ENCODE measurements at regions not wholly inside any gene's neighbourhood (a gene's known extent, or its start where the extent isn't known, plus 50 kb on each side); places are given as distances from the start of the nearest gene placed in this dataset.

DNA sequence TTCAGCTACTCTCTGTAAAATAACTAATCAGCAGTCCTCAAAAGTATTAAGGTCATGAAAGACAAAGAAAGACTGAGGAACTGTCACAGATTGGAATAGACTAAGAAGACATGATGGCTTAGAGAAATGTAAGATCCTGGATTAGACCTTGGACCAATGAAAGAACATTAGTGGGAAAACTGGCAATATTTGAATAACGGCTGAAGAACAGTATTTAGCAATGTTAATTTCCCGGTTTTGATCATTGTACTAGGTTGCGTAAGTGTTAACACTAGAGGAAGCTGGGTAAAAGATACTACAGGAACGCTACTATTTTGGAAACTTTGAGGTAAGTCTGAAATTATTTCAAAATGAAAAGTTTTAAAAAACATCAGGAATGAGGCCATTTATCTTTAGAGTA lies 98.8 kb upstream of the RESF1 start:
- no peaks in the 10 kb centered on the region for H3K9me3 Mint-ChIP-seq (ENCODE audit: unreplicated experiment)
- TF ChIP-seq, protein P1, sequence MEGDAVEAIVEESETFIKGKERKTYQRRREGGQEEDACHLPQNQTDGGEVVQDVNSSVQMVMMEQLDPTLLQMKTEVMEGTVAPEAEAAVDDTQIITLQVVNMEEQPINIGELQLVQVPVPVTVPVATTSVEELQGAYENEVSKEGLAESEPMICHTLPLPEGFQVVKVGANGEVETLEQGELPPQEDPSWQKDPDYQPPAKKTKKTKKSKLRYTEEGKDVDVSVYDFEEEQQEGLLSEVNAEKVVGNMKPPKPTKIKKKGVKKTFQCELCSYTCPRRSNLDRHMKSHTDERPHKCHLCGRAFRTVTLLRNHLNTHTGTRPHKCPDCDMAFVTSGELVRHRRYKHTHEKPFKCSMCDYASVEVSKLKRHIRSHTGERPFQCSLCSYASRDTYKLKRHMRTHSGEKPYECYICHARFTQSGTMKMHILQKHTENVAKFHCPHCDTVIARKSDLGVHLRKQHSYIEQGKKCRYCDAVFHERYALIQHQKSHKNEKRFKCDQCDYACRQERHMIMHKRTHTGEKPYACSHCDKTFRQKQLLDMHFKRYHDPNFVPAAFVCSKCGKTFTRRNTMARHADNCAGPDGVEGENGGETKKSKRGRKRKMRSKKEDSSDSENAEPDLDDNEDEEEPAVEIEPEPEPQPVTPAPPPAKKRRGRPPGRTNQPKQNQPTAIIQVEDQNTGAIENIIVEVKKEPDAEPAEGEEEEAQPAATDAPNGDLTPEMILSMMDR (IDR thresholded peaks at IDR 0.05; ENCODE audit: unreplicated experiment) = no peak

DNA sequence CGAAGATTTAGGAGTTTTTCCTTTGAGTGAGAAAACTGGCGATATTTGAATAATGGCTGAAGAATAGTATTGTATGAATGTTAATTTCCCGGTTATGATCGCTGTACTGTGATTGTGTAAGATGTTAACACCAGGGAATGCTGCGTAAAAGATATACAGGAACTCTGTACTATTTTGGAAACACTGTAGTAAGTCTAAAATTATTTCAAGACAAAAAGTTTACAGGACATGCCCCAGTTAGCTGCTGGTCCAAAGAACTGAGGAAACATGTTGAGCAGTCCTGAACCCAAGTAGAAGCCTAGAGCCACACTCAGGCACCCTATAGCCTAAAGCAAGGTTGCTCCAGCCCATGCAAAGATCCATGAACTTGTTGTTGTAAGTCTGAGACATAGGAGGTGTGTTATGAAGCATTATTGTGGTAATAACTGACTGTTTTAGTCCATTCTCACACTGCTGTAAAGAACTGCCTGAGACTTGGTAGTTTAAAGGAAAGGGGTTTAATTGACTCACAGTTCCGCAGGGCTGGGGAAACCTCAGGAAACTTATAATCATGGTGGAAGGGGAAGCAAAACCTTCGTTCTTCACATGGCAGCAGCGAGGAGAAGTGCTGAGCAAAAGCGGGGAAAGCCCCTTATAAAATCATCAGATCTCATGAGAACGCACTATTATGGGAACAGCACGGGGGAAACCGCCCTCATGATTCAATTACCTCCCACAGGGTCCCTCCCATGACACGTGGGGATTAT lies 99.8 kb upstream of the RESF1 start:
- Mint-ChIP-seq H3K36me3 (ENCODE audit: low read depth, unreplicated experiment) (no peaks in the 10 kb centered on the region), H3K27ac (ENCODE audit: unreplicated experiment) (no peak overlapping the region), H3K9me3 (ENCODE audit: unreplicated experiment) (no peaks in the 10 kb centered on the region), H3K4me3 (ENCODE audit: unreplicated experiment) (no peak overlapping the region), H3K4me1 (ENCODE audit: unreplicated experiment) (no peaks in the 10 kb centered on the region), H3K27me3 (ENCODE audit: unreplicated experiment) (no peaks in the 10 kb centered on the region)
- TF ChIP-seq, protein P1 (IDR thresholded peaks at IDR 0.05; ENCODE audit: unreplicated experiment) = no peak
- DNase-seq (ENCODE audit: low spot score) = no peak

More for the DNA sequence above, 98.8 kb upstream of the RESF1 start:
- Mint-ChIP-seq H3K27me3 (ENCODE audit: unreplicated experiment) (no peaks in the 10 kb centered on the region), H3K4me1 (ENCODE audit: unreplicated experiment) (no peaks in the 10 kb centered on the region), H3K36me3 (ENCODE audit: low read depth, unreplicated experiment) (no peaks in the 10 kb centered on the region), H3K4me3 (ENCODE audit: unreplicated experiment) (no peak overlapping the region), H3K27ac (ENCODE audit: unreplicated experiment) (no peak overlapping the region)
- DNase-seq (ENCODE audit: low spot score) = no peak

DNA sequence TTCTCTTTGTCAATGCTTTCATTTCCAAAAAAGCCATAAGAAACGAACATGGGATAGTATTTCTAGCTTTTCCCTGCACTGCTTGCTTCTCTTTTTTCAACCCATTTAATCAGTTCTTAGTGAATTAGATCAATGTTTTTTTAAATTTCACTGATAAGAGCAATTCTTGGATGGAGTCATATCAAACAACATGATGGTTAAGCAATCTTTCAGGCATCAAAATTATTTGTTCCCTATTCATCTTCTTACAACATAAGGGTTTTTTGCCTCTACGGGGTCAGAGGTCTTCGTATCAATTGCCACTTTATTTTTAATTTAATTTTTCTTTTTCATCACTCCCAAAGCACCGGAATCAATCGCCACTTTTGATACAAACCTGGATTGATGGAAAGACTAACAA lies 103.8 kb upstream of the RESF1 start:
- H3K27me3 Mint-ChIP-seq (ENCODE audit: unreplicated experiment) = peaks cover 6% of the 10 kb centered on the region
- DNase-seq (ENCODE audit: low spot score) = no peak
- peaks cover 16% of the 10 kb centered on the region for H3K9me3 Mint-ChIP-seq (ENCODE audit: unreplicated experiment)
- TF ChIP-seq, protein P1 (IDR thresholded peaks at IDR 0.05; ENCODE audit: unreplicated experiment) = no peak
- H3K27ac Mint-ChIP-seq (ENCODE audit: unreplicated experiment) = no peak overlapping the region
- H3K4me3 Mint-ChIP-seq (ENCODE audit: unreplicated experiment) = no peak overlapping the region
- peaks cover 8% of the 10 kb centered on the region for H3K36me3 Mint-ChIP-seq (ENCODE audit: low read depth, unreplicated experiment)
- no peaks in the 10 kb centered on the region for H3K4me1 Mint-ChIP-seq (ENCODE audit: unreplicated experiment)

DNA sequence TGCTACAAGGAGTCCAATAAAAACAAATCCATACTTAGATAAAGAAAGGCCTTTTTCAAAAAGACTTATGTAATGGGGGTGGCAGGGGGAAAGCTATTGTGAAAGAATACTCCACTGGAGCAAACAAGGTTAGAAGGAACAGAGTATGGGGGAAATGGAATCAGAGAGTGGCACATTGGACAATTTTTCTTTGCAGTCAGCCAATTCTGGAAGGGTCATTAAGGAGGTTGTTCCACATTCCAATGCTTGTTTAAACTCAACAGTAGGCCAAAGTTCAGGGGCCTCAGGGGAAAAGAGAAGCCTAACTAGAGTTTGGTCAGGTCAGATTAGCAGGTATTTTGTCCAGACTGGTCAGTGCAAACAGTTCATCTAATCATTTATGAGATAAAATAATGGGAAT lies 105.2 kb upstream of the RESF1 start:
- no peaks in the 10 kb centered on the region for H3K4me1 Mint-ChIP-seq (ENCODE audit: unreplicated experiment)
- peaks cover 8% of the 10 kb centered on the region for H3K36me3 Mint-ChIP-seq (ENCODE audit: low read depth, unreplicated experiment)
- H3K27me3 Mint-ChIP-seq (ENCODE audit: unreplicated experiment) = peaks cover 6% of the 10 kb centered on the region
- TF ChIP-seq, protein P1 (IDR thresholded peaks at IDR 0.05; ENCODE audit: unreplicated experiment) = no peak
- no peak overlapping the region for H3K27ac Mint-ChIP-seq (ENCODE audit: unreplicated experiment)
- H3K9me3 Mint-ChIP-seq (ENCODE audit: unreplicated experiment) = peaks cover 16% of the 10 kb centered on the region
- no peak for DNase-seq (ENCODE audit: low spot score)
- H3K4me3 Mint-ChIP-seq (ENCODE audit: unreplicated experiment) = no peak overlapping the region

DNA sequence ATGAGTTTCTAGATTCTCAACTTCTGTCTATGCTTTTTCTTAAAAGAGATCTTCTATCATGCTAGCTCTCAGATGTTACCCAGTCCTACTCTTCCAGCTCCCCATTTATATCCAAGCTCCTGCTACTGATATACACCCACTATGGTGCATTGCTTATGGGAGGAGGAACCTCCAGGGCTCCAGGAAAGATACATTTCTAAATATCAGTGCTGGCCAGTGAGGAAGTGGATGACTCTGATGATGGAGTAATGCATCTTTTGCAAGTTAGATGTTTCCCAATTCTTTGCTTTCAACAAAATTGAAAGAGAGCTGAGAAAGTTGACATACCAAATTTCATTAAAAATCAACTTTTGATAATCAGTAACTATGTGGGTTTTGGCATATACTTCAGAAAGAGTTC lies 105.7 kb upstream of the RESF1 start:
- TF ChIP-seq, protein P1 (IDR thresholded peaks at IDR 0.05; ENCODE audit: unreplicated experiment) = no peak
- H3K4me1 Mint-ChIP-seq (ENCODE audit: unreplicated experiment) = no peaks in the 10 kb centered on the region
- H3K27ac Mint-ChIP-seq (ENCODE audit: unreplicated experiment) = no peak overlapping the region
- DNase-seq (ENCODE audit: low spot score) = no peak
- peaks cover 8% of the 10 kb centered on the region for H3K36me3 Mint-ChIP-seq (ENCODE audit: low read depth, unreplicated experiment)
- H3K27me3 Mint-ChIP-seq (ENCODE audit: unreplicated experiment) = peaks cover 6% of the 10 kb centered on the region
- H3K9me3 Mint-ChIP-seq (ENCODE audit: unreplicated experiment) = peaks cover 16% of the 10 kb centered on the region
- no peak overlapping the region for H3K4me3 Mint-ChIP-seq (ENCODE audit: unreplicated experiment)

Data from endothelial cell (in vitro differentiated cells).